ENCODE measurements at regions not wholly inside any gene's neighbourhood (a gene's known extent, or its start where the extent isn't known, plus 50 kb on each side); places are given as distances from the start of the nearest gene placed in this dataset.

GRCh38 chr5:38706376-38706775 lies 139.4 kb upstream of the OSMR start:
- POLR2A ChIA-PET, result no interaction called here
- CTCF ChIA-PET, result interaction anchor here (1.4 kb wide), 2 partner anchors 10 to 12 kb away, joined by 3 read pairs; no protein-coding TSS in a partner anchor
- no peak for TF ChIP-seq CTCF (IDR thresholded peaks at IDR 0.05; ENCODE audit: control extremely low read depth, extremely low read depth, low read depth, missing control alignments)

GRCh38 chr5:38707352-38708210 lies 138.2 kb upstream of the OSMR start:
- ChIA-PET CTCF (interaction anchor here (1.4 kb wide), 2 partner anchors 11 to 12 kb away, joined by 3 read pairs; no protein-coding TSS in a partner anchor), POLR2A (no interaction called here)
- no peak for TF ChIP-seq CTCF (IDR thresholded peaks at IDR 0.05; ENCODE audit: control extremely low read depth, extremely low read depth, low read depth, missing control alignments)
- DNase-seq (ENCODE audit: extremely low spot score), result no peak

More at GRCh38 chr5:38706376-38706775, 139.4 kb upstream of the OSMR start:
- DNase-seq (ENCODE audit: extremely low spot score), result no peak

- TF ChIP-seq CTCF (IDR thresholded peaks at IDR 0.05; ENCODE audit: control extremely low read depth, extremely low read depth, low read depth, missing control alignments), result no peak
- DNase-seq (ENCODE audit: extremely low spot score), result no peak
- ChIA-PET POLR2A (no interaction called here), CTCF (interaction anchor here (0.7 to 1.5 kb wide), 2 partner anchors 11 to 26 kb away, joined by 3 read pairs; no protein-coding TSS in a partner anchor)
Observed at GRCh38 chr5:38709678-38710306, 136.0 kb upstream of the OSMR start.

GRCh38 chr5:38710627-38711026 lies 135.2 kb upstream of the OSMR start:
- ChIA-PET CTCF (interaction anchor here (1.5 kb wide), 1 partner anchor 27 kb away, joined by 3 read pairs; no protein-coding TSS in a partner anchor), POLR2A (no interaction called here)
- no peak for DNase-seq (ENCODE audit: extremely low spot score)
- TF ChIP-seq CTCF (IDR thresholded peaks at IDR 0.05; ENCODE audit: control extremely low read depth, extremely low read depth, low read depth, missing control alignments), result no peak

- no peak for DNase-seq (ENCODE audit: extremely low spot score)
- ChIA-PET CTCF (interaction anchor here (1.7 kb wide), 1 partner anchor 9 kb away, joined by 6 read pairs; no protein-coding TSS in a partner anchor), POLR2A (no interaction called here)
- no peak for TF ChIP-seq CTCF (IDR thresholded peaks at IDR 0.05; ENCODE audit: control extremely low read depth, extremely low read depth, low read depth, missing control alignments)
Observed at GRCh38 chr5:38712391-38712790, 133.4 kb upstream of the OSMR start.

- TF ChIP-seq CTCF (IDR thresholded peaks at IDR 0.05; ENCODE audit: control extremely low read depth, extremely low read depth, low read depth, missing control alignments), result no peak
- POLR2A ChIA-PET, result no interaction called here
- CTCF ChIA-PET, result no interaction called here
- DNase-seq (ENCODE audit: extremely low spot score), result no peak
Observed at GRCh38 chr5:38714240-38714639, 131.6 kb upstream of the OSMR start.

Measured in GM10248 (cell line).